Psoas muscle (tissue), 7 donors: ENCODE measurements at regions not wholly inside any gene's neighbourhood (a gene's known extent, or its start where the extent isn't known, plus 50 kb on each side); places are given as distances from the start of the nearest gene placed in this dataset.

ENCODE experiments used
- ATAC-seq, 4 donors: fragments of 200-7000 bp; cut with Tn5 transposase; one replicate each; pipeline ENCODE4 v1.9.1; 2020; ENCODE audit warnings: moderate library complexity in 3 of 4, mild to moderate bottlenecking in 2 of 4
- DNase-seq, 2 donors: peaks; one replicate each; pipeline ENCODE4 v3.0.0-alpha.2; 2020
- H3K27ac ChIP-seq: fragments of 200-600 bp; one replicate; pipeline ENCODE4 v1.8.0; 2022
- H3K27me3 ChIP-seq, 3 donors: fragments of 200-600 bp in 1 of 3; one replicate each; pipeline versions ENCODE4 v1.6.1 to v1.8.0; 2013 to 2022; ENCODE audit warnings: low read length in 2 of 3, mild to moderate bottlenecking in 2 of 3, moderate library complexity in 1 of 3; ENCODE audit not compliant: insufficient read depth in 3 of 3
- H3K36me3 ChIP-seq, 2 donors: fragments of 200-600 bp in 1 of 2; one replicate each; pipeline versions ENCODE4 v1.6.1 to v1.8.0; 2013 to 2022; ENCODE audit warnings: low read depth in 1 of 2, mild to moderate bottlenecking in 1 of 2, moderate library complexity in 1 of 2; ENCODE audit not compliant: insufficient read depth in 1 of 2
- H3K4me1 ChIP-seq: fragments of 200-600 bp; one replicate; pipeline ENCODE4 v1.8.0; 2022
- H3K4me3 ChIP-seq: fragments of 200-600 bp; one replicate; pipeline ENCODE4 v1.8.0; 2022; ENCODE audit warnings: mild to moderate bottlenecking
- H3K9me3 ChIP-seq: fragments of 200-600 bp; one replicate; pipeline ENCODE4 v1.8.0; 2022
- CTCF ChIP-seq: fragments of 200-600 bp; IDR thresholded peaks from one replicate; pipeline ENCODE4 v1.8.0; 2022; ENCODE audit warnings: antibody characterized with exemption
- WGBS, 3 donors: extraction: QIAGEN DNeasy Blood & Tissue Kit; methylation state at CpG; one replicate each; pipeline versions ENCODE4 v1.1.6 to v1.1.7; 2013; 5-methylcytosine and 5-hydroxymethylcytosine counted together
- intact Hi-C, 2 donors: fragments of 100-400 bp; cut with DNase I; formaldehyde crosslinking; loops; one replicate each; pipeline versions ENCODE4 v1.11.0 to v1.14.2; 2022
- donor health status: healthy with polysubstance abuse.
- donor health status: DM: no; HTN: no; CAD: no; lungs with moderate emphysema.
- donor health status: Bipolar disorder and iron deficiency.
- donor health status: healthy.
- donor health status: DM: yes; HTN: yes; CAD: no.
- donor health status: DM: no; HTN: no; CAD: no.
- donor health status: DM: yes; HTN: yes; CAD: no.

DNA sequence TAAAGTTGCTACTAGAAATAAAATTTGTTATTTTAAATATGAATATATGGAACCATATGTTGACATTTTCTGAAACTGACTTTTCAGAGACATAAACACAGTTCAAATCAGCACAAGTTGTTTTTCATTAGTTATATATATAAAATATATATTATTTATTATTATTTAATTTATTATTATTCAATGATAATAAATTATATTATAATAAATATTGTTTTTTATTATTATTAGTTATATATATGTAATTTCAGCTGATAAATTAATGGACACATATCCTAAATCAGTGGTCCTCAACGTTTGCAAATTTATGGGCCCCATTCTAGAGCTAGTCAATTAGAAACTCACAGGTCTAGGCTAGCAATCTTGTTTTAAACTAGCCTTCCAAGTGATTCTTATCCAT is 809.3 kb downstream of the C4orf33 start:
- TF ChIP-seq CTCF: no peak
- intact Hi-C loops: no loop called here
- no peak overlapping the region for H3K4me3 ChIP-seq
- no peak for DNase-seq
- no peaks in the 10 kb centered on the region for H3K36me3 ChIP-seq
- peaks cover 5% of the 10 kb centered on the region for H3K9me3 ChIP-seq
- no peak for ATAC-seq
- WGBS, 3 donors: 34 to 45% (median 34%) methylated on average over 1 of the region's 1 CpG
- H3K27me3 ChIP-seq: no peaks in the 10 kb centered on the region
- H3K27ac ChIP-seq: no peak overlapping the region
- H3K4me1 ChIP-seq: no peaks in the 10 kb centered on the region

GRCh38 chr4:129908117-129908516 is 812.2 kb downstream of the C4orf33 start:
- intact Hi-C loops: no loop called here
- WGBS, 3 donors: 43 to 71% (median 69%) methylated on average over 4 of the region's 4 CpGs
- TF ChIP-seq CTCF: no peak
- no peaks in the 10 kb centered on the region for H3K36me3 ChIP-seq
- DNase-seq (no peak), ATAC-seq (no peak)
- no peak overlapping the region for H3K27ac ChIP-seq
- H3K27me3 ChIP-seq: no peaks in the 10 kb centered on the region
- H3K9me3 ChIP-seq: peaks cover 5% of the 10 kb centered on the region
- H3K4me3 ChIP-seq: no peak overlapping the region
- H3K4me1 ChIP-seq: no peaks in the 10 kb centered on the region

GRCh38 chr4:129916991-129917390 is 821.0 kb downstream of the C4orf33 start:
- H3K4me1 ChIP-seq: no peaks in the 10 kb centered on the region
- no peaks in the 10 kb centered on the region for H3K36me3 ChIP-seq
- no peaks in the 10 kb centered on the region for H3K9me3 ChIP-seq
- no peak overlapping the region for H3K4me3 ChIP-seq
- no peaks in the 10 kb centered on the region for H3K27me3 ChIP-seq
- H3K27ac ChIP-seq: no peak overlapping the region
- TF ChIP-seq CTCF: no peak
- DNase-seq (no peak), ATAC-seq (no peak)
- intact Hi-C loops: no loop called here

GRCh38 chr4:129917651-129918050 is 821.7 kb downstream of the C4orf33 start:
- no peak for ATAC-seq
- H3K27me3 ChIP-seq: no peaks in the 10 kb centered on the region
- H3K4me1 ChIP-seq: no peaks in the 10 kb centered on the region
- no peak overlapping the region for H3K27ac ChIP-seq
- intact Hi-C loops: no loop called here
- WGBS, 3 donors: 48 to 59% (median 49%) methylated on average over 2 of the region's 2 CpGs
- no peaks in the 10 kb centered on the region for H3K36me3 ChIP-seq
- H3K4me3 ChIP-seq: no peak overlapping the region
- no peak for TF ChIP-seq CTCF
- no peaks in the 10 kb centered on the region for H3K9me3 ChIP-seq
- DNase-seq: no peak

DNA sequence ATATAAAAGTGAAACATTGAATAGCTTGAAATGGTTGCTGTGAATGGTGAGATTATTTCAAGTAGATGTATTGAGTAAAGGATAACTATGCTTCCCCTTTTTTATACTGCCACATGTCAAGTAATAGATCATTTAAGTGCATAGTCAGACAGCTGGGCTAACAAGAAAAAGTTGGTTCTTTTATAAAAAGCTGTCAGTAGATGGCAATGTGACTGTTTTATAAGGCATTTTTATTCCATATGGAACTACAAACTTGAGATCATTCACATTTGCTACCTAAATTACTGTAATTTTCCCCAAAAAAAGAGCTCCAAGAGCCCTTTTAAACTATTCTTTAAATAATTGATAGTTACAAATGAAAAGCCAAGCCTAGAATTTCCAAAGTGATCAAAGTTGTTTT is 831.0 kb downstream of the C4orf33 start:
- H3K4me3 ChIP-seq: no peak overlapping the region
- intact Hi-C loops: no loop called here
- no peaks in the 10 kb centered on the region for H3K4me1 ChIP-seq
- DNase-seq (no peak), ATAC-seq (no peak)
- H3K9me3 ChIP-seq: no peaks in the 10 kb centered on the region
- no peaks in the 10 kb centered on the region for H3K27me3 ChIP-seq
- no peaks in the 10 kb centered on the region for H3K36me3 ChIP-seq
- TF ChIP-seq CTCF: no peak
- H3K27ac ChIP-seq: no peak overlapping the region
